ENCODE measurements at regions not wholly inside any gene's neighbourhood (a gene's known extent, or its start where the extent isn't known, plus 50 kb on each side); places are given as distances from the start of the nearest gene placed in this dataset.

DNA sequence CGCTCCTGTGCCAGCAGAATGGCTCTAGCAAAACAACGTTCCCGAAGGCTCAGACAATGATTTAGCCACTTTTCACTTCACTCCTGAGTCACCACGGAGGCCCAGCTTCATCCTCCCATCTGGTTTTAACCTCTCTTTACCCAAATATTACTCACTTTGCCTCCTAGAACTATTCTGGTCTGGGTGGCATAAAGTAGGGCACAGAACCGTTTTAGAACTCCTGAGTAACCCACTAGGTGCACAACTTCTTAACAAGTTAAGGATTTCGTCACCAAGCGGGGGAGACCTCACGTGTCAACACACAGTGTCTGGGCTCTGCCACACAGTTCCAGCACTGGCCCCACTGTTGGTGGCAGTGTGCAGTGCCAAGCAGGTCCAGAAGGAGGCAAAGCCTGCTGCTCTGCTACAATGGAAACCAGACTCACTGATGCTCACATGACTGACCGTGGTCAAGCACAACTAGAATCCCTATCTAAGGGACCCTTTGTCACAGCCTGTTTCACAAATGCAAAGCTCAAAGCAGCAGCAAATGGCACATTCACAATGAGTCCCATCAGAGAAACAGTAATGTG lies 121.7 kb downstream of the SIPA1L2 start:
- H3K4me3 ChIP-seq (ENCODE audit: low read depth, low read length), result no peak overlapping the region
- in situ Hi-C loops (cut with HindIII; ENCODE audit: low sequenced_read_pairs), result no loop called here
- TF ChIP-seq, protein P1, sequence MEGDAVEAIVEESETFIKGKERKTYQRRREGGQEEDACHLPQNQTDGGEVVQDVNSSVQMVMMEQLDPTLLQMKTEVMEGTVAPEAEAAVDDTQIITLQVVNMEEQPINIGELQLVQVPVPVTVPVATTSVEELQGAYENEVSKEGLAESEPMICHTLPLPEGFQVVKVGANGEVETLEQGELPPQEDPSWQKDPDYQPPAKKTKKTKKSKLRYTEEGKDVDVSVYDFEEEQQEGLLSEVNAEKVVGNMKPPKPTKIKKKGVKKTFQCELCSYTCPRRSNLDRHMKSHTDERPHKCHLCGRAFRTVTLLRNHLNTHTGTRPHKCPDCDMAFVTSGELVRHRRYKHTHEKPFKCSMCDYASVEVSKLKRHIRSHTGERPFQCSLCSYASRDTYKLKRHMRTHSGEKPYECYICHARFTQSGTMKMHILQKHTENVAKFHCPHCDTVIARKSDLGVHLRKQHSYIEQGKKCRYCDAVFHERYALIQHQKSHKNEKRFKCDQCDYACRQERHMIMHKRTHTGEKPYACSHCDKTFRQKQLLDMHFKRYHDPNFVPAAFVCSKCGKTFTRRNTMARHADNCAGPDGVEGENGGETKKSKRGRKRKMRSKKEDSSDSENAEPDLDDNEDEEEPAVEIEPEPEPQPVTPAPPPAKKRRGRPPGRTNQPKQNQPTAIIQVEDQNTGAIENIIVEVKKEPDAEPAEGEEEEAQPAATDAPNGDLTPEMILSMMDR (IDR thresholded peaks at IDR 0.05; ENCODE audit: low read depth, low read length, missing control alignments), result peak; percentile 8
- no peak for DNase-seq (ENCODE audit: low read depth)

DNA sequence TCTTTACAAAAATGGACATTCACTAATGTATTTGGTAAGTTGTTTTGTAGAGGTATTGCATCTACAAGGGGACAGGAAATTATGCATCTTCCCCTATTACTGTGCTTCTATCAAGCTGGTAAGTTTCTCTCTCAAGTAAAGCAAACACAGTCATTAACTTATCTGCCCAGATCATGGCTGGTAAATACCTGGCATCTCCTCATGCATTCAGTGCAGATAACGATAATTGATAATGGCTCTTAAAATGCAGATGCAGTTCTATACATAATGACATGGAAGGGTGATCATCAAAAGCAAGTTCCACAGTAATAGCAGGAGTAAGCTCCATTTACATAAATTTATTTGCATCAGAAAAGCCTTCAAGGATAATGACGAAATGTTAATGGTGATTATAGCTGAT lies 122.4 kb downstream of the SIPA1L2 start:
- no peak for DNase-seq (ENCODE audit: low read depth)
- in situ Hi-C loops (cut with HindIII; ENCODE audit: low sequenced_read_pairs), result no loop called here
- TF ChIP-seq, protein P1 (IDR thresholded peaks at IDR 0.05; ENCODE audit: low read depth, low read length, missing control alignments), result no peak
- no peak overlapping the region for H3K4me3 ChIP-seq (ENCODE audit: low read depth, low read length)

DNA sequence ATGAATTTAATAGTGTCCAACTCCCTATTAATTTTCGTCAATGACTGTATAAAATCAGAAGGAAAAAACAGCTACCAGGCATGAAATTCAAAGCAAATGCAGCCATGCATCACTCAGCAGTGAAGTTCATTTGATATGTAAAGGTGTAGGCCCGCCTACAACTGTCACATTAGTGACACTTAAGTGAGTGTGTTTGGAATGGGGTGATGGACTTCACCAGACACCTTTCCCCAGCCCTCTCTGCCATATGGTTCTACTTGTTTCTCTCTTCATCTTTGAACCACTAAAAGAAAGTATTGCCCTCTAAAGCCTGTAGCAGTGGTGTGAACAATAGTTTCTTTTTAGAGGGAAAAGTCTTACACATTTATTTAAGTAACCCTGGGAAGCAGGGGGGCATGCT lies 124.0 kb downstream of the SIPA1L2 start:
- H3K4me3 ChIP-seq (ENCODE audit: low read depth, low read length), result no peak overlapping the region
- TF ChIP-seq, protein P1 (IDR thresholded peaks at IDR 0.05; ENCODE audit: low read depth, low read length, missing control alignments), result no peak
- in situ Hi-C loops (cut with HindIII; ENCODE audit: low sequenced_read_pairs), result no loop called here
- no peak for DNase-seq (ENCODE audit: low read depth)

DNA sequence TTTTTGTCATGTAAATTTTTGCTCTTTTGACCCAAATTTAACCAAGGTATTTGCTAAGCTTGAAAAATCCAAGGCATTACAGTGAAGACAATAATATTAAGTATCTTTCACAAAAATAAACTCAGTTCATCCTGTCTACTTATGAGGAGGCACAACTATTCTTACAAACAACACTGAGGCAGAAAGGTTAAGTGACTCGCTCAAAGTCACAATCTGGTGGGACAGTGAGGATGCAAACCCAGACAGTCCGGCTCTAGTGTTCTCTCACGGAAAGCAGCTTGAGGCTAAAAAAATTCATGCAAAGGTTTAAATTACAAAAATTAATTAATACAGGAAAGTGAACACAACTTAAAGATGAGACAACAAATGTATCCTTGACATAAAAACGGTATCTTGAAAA lies 125.3 kb downstream of the SIPA1L2 start:
- TF ChIP-seq, protein P1 (IDR thresholded peaks at IDR 0.05; ENCODE audit: low read depth, low read length, missing control alignments), result no peak
- in situ Hi-C loops (cut with HindIII; ENCODE audit: low sequenced_read_pairs), result no loop called here
- H3K4me3 ChIP-seq (ENCODE audit: low read depth, low read length), result no peak overlapping the region
- DNase-seq (ENCODE audit: low read depth), result no peak

DNA sequence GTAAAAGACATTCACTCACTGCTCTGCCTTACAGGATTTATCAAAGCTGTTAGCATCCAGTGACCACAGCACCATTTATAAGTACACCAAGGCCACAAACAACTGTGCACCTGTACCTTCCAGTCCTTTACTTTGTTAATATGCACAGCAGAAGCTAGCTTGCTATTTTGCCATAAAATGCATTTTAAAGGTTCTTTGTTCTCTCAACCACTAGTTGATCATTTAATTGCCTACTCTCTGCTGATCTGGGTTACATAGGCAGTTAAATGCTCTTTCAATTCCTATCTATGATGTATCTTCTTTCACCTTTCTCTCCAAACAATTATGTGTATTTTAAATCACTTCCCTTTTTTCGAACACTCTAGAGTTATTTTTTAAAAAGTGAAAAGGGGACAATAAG lies 126.4 kb downstream of the SIPA1L2 start:
- DNase-seq (ENCODE audit: low read depth), result no peak
- in situ Hi-C loops (cut with HindIII; ENCODE audit: low sequenced_read_pairs), result no loop called here
- H3K4me3 ChIP-seq (ENCODE audit: low read depth, low read length), result no peak overlapping the region
- TF ChIP-seq, protein P1 (IDR thresholded peaks at IDR 0.05; ENCODE audit: low read depth, low read length, missing control alignments), result no peak

DNA sequence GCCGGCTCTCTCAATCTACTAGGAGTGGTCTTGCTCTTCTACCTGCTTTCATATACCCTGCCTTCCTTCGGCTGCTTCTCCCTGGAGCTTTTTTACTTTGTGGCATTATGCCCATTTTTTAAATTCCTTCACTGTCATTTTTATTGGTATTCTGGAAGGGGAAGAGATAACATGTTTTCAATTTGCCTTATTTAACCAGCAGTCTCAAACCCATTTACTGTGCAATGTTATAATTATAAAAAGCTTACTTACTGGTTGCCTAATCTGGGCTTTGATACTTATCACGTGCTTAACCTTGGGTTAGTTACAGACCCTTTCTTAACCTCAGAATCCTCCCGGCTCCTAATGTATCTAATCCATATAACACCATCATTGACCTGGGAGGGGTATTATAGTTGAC lies 128.1 kb downstream of the SIPA1L2 start:
- H3K4me3 ChIP-seq (ENCODE audit: low read depth, low read length), result no peak overlapping the region
- in situ Hi-C loops (cut with HindIII; ENCODE audit: low sequenced_read_pairs), result no loop called here
- no peak for DNase-seq (ENCODE audit: low read depth)
- TF ChIP-seq, protein P1 (IDR thresholded peaks at IDR 0.05; ENCODE audit: low read depth, low read length, missing control alignments), result no peak
